Head of caudate nucleus (tissue), 42 donors: ENCODE measurements at regions not wholly inside any gene's neighbourhood (a gene's known extent, or its start where the extent isn't known, plus 50 kb on each side); places are given as distances from the start of the nearest gene placed in this dataset.

ENCODE experiments used
- DNase-seq, 42 donors: peaks; one replicate each; pipeline versions ENCODE4 v3.0.0 to v3.0.0-alpha.2; 2020 to 2021; ENCODE audit warnings: mixed read lengths in 7 of 42
- intact Hi-C: fragments of 100-400 bp; cut with DNase I; formaldehyde crosslinking; loops from one replicate; pipeline ENCODE4 v1.15.0; 2022

- intact Hi-C loops: no loop called here
- no peak for DNase-seq
These were observed 382.0 kb downstream of the ZNF536 start for GRCh38 chr19:30754162-30754561.

DNA sequence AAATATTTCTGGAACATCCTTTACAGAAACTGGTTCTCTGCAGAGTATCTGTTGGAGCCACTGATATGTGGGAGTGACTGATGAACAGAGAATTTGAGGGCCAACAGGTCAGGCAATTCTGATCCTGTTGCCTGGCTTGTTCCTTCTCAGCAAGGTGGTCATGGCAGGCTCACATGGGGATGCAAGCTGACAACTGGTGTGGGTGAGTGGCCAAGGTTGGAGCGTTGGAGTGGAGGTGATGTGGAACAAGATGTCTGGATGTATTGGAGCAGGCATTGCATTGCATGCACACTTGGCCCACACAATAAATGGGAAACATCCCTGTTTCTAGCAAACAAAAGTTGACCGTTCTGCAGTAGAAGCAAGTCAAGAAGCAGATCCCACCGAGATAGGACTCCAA, 380.7 kb downstream of the ZNF536 start:
- intact Hi-C loops: no loop called here

DNA sequence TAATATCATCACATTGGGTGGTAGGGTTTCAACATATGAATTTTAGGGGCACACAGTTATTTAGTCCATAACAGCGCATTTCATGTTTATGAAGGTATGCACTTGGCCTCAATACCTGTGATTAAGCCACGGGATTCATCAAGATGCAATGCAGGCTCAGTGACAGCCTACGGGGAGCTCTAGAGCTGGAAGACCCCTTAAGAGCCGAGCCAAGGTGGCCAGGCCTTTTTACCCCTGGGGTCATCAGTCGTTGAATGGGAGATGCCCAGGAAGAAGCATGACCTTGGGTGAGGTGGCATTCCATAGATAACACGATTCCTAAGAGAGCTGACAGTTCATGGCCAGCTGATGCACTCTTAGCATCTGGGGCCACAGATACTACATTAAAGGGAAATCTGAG, 380.0 kb downstream of the ZNF536 start:
- intact Hi-C loops: no loop called here
- DNase-seq: no peak

More for the DNA sequence above, 380.7 kb downstream of the ZNF536 start:
- DNase-seq: no peak

- intact Hi-C loops: no loop called here
- peak in 1 of 42 donors; percentile 24 for DNase-seq
These were observed 373.3 kb downstream of the ZNF536 start for GRCh38 chr19:30745476-30745985.

DNA sequence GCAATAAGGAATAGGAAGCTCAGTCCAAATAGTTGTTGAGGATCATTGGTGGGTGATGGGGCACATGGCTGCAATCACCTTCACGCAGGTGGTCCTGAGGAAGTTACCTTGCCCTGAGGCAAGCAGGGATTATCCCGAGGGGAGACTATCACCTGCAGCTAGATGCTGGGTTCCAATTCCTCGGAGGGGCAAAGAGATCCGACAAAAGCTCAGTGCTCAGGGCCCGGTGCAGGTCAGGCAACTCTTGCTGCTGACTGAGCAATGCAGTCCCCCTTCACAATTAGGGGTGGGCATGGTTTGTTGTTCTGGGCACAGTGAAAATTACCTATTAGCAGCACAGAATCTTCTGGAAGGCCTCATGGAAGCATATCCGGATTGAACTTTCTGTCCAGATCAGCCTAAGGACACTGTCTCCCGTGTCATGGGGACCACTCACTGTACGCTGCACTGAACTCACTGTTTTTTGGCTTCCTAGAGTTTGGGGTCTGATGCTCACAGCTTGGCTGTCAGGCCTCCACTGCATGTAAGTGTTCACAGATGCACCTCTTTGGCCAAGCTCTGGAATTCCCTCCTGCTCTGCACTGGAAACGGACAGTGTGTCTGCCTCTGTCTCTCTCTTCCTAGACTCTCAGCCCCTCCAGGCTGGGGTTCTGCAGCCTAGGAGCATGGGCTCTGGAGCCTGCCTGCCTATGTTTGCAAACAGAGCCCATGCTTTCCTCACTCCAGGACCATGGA, 372.7 kb downstream of the ZNF536 start:
- intact Hi-C loops: no loop called here

DNA sequence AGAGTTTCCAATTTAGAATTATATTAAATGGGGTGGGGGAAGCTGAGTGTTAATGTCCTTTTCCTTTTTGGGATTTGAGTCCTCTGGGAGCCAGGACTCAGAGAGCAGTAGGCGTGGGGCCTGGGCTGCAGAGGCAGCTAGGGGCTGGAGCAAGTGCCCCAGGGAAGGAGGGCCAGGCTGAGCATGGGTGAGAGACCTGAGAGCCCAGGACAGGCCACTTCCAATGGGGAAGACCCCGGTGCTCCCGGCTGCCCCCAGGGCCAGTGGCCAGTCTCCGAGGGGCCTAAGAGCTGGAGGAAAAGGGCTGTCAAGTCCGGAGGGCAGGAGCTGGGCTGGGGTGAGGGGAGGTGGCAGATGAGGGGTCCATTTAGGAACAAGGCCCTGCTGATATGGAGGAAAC, 371.5 kb downstream of the ZNF536 start:
- intact Hi-C loops: no loop called here
- DNase-seq: peak in 1 of 42 donors; percentile 28

More for the DNA sequence above, 372.7 kb downstream of the ZNF536 start:
- peak in 1 of 42 donors; percentile 23 for DNase-seq

GRCh38 chr19:30743011-30743410, 370.8 kb downstream of the ZNF536 start:
- intact Hi-C loops: no loop called here
- no peak for DNase-seq

GRCh38 chr19:30742406-30742938, 370.3 kb downstream of the ZNF536 start:
- intact Hi-C loops: no loop called here
- DNase-seq: no peak

GRCh38 chr19:30741566-30741965, 369.4 kb downstream of the ZNF536 start:
- intact Hi-C loops: no loop called here
- DNase-seq: no peak

DNA sequence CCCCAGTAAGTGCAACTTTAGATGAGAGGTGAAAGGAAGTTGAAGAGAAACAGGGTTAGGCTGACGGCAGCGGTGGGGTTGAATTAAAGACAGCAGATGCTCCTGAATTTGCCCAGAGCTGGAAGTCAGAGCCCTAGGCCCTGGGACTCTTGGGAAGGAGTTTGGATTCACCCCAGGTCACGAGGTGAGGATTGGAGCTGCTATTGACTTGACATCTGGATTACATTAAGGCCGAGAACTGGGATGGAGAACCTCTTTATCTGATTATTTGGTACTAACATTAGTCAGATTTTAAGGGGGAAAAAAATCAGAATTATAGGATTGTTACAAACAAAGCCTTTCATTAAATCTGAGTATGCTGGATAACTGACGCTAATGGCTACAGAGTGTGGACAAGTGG, 367.2 kb downstream of the ZNF536 start:
- intact Hi-C loops: no loop called here
- no peak for DNase-seq

GRCh38 chr19:30738047-30738446, 365.9 kb downstream of the ZNF536 start:
- intact Hi-C loops: no loop called here
- no peak for DNase-seq

DNA sequence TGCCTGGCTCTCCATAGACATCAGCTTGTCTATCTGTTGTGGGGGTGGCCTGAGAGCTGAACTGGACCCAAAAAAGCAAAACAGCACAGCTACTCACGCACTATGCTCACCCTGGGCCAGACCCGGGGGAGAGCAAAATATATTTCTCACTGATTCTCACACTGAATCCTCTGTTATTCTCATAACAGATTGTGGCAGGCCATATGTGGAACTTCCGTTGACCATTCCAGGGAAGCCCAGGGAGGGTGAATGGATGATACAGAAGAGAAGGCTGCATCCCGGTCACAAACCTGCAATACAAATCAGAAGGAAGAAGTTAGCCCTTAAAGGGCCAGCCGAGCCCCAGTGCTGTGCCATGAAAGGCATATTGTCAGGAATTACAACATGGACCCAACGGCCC, 362.5 kb downstream of the ZNF536 start:
- intact Hi-C loops: no loop called here
- DNase-seq: no peak

DNA sequence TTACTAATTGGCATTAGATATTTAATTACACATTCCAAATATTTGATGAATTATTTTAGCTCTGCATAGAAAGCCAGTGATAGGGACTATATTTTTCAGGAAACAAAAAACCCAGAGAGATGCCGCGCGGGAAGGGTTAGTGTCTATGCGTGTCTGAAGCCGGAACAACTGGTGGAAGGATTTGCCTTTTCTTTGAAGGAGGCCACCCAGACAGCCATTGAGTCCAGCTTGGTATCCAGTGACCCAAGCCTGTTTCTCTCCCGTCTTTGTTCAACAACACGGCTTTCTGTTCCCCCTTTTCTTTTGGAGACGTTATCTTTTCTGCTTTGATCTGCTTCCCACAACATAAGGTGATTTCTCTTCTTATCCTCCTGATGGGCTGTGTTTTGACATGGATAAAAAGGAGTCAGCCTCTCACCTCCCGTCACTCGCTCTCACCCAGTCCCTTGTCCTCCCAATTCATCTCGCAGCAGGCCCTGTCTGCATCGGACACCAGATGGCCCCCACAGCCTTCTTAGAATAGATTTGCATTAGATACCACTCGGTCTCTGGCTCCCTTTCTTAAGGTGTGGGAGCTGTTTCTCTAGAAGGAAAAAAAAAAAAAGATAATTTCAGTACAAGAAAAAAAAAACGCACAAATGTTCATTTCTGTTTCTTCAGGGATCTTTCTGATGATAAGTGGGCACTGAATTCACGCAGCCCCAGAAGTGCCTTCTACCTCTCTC, 361.8 kb downstream of the ZNF536 start:
- intact Hi-C loops: no loop called here
- DNase-seq: peak in 25 of 42 donors; percentile 8 to 61 (median 28)

DNA sequence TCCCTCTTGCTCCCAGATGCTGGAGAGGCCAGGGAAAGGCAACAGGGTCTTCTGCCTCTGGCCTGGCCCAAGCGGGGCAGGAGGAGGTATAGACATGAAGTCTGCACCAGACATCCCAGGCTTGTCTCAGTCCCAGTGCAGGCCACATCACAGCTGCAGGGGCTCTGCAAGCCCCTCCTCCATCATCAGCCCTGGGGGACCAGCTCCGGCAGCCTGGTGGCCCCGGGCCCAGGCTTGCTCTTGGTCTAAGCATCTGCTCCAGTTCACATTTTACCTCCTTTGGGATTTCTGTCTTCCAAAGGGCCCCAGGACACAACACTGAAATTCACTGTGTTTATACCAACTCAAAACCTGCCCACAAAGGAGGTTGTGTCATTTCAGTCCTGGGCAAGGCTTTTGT, 359.4 kb downstream of the ZNF536 start:
- intact Hi-C loops: no loop called here
- DNase-seq: no peak

DNA sequence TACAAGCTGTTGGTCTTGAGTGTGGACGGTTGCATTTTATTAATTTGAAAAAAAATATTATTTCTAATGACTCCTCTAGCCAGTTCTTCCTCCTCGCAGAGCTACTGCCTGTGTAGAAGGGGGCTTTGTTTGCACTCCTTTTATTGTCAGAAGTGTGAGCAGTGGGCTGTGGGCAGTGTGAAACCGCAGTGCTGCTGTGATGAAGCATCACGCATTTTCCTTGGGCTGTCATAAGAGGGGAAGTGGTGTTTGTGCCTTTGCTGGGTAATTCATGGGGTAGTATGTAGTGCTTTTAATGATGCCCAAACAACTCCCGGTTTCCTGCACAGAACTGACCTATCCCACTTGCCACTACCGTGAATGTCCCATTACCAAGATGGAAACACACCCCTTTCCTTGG, 357.3 kb downstream of the ZNF536 start:
- no peak for DNase-seq
- intact Hi-C loops: no loop called here

DNA sequence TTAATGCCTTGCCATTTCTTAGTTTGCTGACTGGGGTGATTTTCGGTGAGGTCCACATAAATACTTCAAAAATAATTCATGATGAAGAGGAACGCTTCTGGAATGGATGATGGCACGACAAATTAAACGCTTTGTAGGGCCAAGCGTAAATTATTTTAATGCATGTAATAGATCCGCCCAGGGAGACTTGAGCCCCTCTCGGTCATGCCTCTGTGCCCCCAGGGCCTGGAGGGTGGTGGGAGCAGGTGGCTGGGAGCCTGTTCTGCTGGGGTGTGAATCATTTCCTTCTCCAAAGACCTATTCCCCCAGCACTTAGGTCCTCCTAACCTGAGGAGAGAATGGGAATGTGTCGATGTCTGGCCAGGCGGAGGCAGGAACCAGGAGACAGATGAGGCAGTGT, 350.6 kb downstream of the ZNF536 start:
- intact Hi-C loops: no loop called here
- DNase-seq: no peak

GRCh38 chr19:30722186-30722585, 350.0 kb downstream of the ZNF536 start:
- intact Hi-C loops: no loop called here
- no peak for DNase-seq

GRCh38 chr19:30719999-30720345, 347.8 kb downstream of the ZNF536 start:
- DNase-seq: peak in 8 of 42 donors; percentile 6 to 45 (median 15)
- intact Hi-C loops: no loop called here

DNA sequence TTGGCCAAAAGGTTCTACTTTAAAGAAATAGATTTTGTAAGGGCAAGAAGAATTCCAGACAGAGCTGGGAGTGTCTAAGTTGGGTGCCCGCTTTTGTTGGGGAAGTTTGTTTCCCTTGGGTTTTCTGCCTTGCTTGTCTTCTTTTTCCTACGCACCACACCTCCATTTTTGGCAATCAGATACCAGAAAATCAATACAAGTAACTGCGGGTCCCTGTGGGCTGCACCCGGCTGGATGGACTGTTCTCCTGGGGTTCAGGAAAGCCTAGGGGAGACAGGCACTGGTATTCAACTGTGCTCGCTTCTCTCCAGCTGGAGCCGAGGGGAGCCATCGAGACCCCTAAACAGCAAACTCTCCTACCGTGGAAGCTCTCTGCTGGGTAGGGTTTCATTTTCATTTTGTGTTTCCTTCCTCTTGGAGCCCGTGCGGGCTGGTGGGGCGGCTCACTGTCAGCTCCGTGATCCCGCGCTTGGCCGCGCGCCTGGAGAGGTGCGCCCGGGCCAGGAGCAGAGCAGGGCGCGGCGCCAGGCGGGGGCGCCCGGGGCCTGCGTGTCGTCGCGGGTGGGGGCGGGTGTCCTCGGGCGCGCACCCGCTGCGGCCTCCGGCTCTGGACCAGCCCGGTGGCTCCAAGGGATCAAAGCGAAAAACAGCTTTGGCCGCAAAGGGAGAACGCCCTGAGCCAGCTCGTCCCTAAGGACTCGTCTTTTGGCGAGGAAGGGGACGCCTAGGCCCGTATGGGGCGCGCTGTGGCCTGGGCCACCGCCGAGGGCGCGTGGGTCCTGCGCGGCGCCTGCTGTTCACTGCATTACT, 347.2 kb downstream of the ZNF536 start:
- peak in 39 of 42 donors; percentile 19 to 78 (median 55) for DNase-seq
- intact Hi-C loops: no loop called here

GRCh38 chr19:30718707-30719106, 346.5 kb downstream of the ZNF536 start:
- DNase-seq: no peak
- intact Hi-C loops: no loop called here
